SJCRH30 (cell line): ENCODE measurements at regions not wholly inside any gene's neighbourhood (a gene's known extent, or its start where the extent isn't known, plus 50 kb on each side); places are given as distances from the start of the nearest gene placed in this dataset.
"Not testable (repeated sequence)": the region's sequence is repeated elsewhere in the genome, so short reads cannot be mapped to it uniquely, and the experiment has no call there.

Experiments
- DNase-seq, 2 experiments: peaks; one replicate each; pipeline ENCODE4 v3.0.0-alpha.2; 2015 to 2020
- H3K27ac ChIP-seq: fragments of 250-450 bp; sonication (Bioruptor Pico); 2 replicates; pipeline ENCODE4 v1.5.1; 2020; ENCODE audit warnings: mild to moderate bottlenecking, moderate library complexity
- H3K27me3 ChIP-seq: fragments of 250-450 bp; sonication (Bioruptor Pico); 2 replicates; pipeline ENCODE4 v1.5.1; 2020; ENCODE audit warnings: mild to moderate bottlenecking, moderate library complexity
- H3K36me3 ChIP-seq: fragments of 250-450 bp; sonication (Bioruptor Pico); 2 replicates; pipeline ENCODE4 v1.5.1; 2020; ENCODE audit warnings: mild to moderate bottlenecking, moderate library complexity
- H3K4me1 ChIP-seq: fragments of 250-450 bp; sonication (Bioruptor Pico); 2 replicates; pipeline ENCODE4 v1.5.1; 2020; ENCODE audit warnings: mild to moderate bottlenecking, moderate library complexity
- H3K4me3 ChIP-seq: fragments of 250-450 bp; sonication (Bioruptor Pico); 2 replicates; pipeline ENCODE4 v1.5.1; 2020; ENCODE audit warnings: mild to moderate bottlenecking, moderate library complexity
- H3K9me3 ChIP-seq: fragments of 250-450 bp; sonication (Bioruptor Pico); replicated peaks from 2 replicates; pipeline ENCODE4 v1.5.1; 2020; ENCODE audit warnings: mild to moderate bottlenecking, moderate library complexity

DNA sequence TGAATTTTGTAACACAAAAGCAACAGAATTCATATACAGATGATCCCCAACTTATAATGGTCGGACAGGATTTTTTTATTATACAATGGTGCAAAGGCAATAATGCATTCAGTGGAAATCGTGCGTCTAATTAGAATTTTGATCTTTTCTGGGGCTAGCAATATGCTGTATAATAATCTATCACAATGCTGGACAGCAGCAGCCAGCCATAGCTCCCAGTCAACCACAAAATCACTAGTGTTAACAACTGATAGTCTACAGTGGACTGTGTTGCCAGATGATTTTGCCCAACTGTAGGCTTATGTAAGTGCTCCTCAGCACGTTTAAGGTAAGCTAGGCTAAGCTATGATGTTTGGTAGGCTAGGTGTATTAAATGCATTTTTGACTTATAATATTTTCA, 399.0 kb upstream of the SLC39A10 start:
- H3K27me3 ChIP-seq = no peaks in the 10 kb centered on the region
- no peak for DNase-seq
- no peaks in the 10 kb centered on the region for H3K36me3 ChIP-seq
- no peak overlapping the region for H3K4me3 ChIP-seq
- no peak overlapping the region for H3K27ac ChIP-seq
- no peaks in the 10 kb centered on the region for H3K4me1 ChIP-seq
- H3K9me3 ChIP-seq = no peaks in the 10 kb centered on the region

DNA sequence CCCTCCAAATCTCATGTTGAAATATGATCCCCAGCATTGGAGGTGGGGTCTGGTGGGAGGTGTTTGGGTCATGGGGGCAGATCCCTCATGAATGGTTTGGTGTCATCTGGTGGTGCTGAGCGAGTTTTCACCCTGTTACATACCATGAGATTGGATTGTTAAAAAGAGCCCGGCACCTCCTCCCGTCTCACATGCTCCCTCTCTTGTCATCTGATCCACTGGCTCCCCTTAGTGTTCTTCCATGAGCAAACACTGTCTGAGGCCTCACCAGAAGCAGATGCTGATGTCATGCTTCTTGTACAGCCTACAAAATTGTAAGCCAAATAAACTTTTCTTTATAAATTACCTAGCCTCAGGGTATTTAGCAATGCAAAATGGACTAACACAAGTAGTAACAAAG, 405.0 kb upstream of the SLC39A10 start:
- Histone ChIP-seq H3K36me3 (no peaks in the 10 kb centered on the region), H3K9me3 (no peaks in the 10 kb centered on the region), H3K27me3 (no peaks in the 10 kb centered on the region), H3K4me3 (no peak overlapping the region), H3K4me1 (no peaks in the 10 kb centered on the region), H3K27ac (no peak overlapping the region)
- DNase-seq = peak; percentile 77 to 89

DNA sequence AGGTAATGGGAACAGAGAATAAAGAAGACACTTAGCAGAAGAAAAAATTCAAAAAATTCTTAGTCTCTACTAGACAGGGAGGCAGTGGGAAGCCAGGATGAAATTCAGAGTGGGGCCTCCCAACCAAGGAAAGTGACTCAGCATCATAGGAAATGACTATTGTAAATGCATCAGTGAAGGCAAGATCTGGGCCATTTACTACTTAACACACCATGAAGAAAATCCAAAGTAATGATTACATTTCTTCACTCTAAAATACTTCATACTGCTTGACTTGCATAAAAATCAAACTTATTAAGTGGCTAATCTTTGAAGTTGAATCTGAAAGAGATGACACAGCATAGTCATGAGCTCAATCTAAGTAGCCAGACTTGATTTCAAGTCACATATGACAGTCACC, 405.8 kb upstream of the SLC39A10 start:
- Histone ChIP-seq H3K36me3 (no peaks in the 10 kb centered on the region), H3K4me1 (no peaks in the 10 kb centered on the region), H3K27ac (no peak overlapping the region)

GRCh38 chr2:195238826-195239225, 418.2 kb upstream of the SLC39A10 start:
- Histone ChIP-seq H3K27me3 (no peaks in the 10 kb centered on the region), H3K9me3 (no peaks in the 10 kb centered on the region), H3K36me3 (no peaks in the 10 kb centered on the region), H3K4me3 (no peak overlapping the region), H3K4me1 (no peaks in the 10 kb centered on the region), H3K27ac (no peak overlapping the region)
- no peak for DNase-seq

More for the DNA sequence above, 405.8 kb upstream of the SLC39A10 start:
- no peak overlapping the region for H3K4me3 ChIP-seq
- no peaks in the 10 kb centered on the region for H3K9me3 ChIP-seq
- no peak for DNase-seq
- no peaks in the 10 kb centered on the region for H3K27me3 ChIP-seq

DNA sequence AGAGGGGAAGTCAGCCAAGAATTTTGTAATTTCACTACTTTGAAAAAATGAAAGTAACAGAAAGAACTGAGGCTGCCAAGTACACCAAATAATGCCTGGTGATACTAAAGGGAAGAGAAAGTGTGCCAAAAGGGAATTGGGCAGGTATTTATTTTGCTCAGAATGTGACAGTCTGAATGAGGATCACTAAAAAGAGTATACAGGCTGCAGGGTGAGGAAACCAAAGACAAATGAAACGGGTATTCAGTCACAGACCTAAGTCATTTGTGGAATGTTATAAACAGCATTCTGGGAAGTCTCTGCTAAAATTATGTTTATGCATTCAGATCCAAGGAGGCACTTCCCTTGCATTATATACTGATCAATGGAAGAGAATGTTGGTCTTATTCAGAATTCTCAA, 418.6 kb upstream of the SLC39A10 start:
- no peaks in the 10 kb centered on the region for H3K9me3 ChIP-seq
- no peaks in the 10 kb centered on the region for H3K4me1 ChIP-seq
- no peaks in the 10 kb centered on the region for H3K36me3 ChIP-seq
- no peak for DNase-seq
- H3K27ac ChIP-seq = no peak overlapping the region
- no peak overlapping the region for H3K4me3 ChIP-seq
- no peaks in the 10 kb centered on the region for H3K27me3 ChIP-seq

DNA sequence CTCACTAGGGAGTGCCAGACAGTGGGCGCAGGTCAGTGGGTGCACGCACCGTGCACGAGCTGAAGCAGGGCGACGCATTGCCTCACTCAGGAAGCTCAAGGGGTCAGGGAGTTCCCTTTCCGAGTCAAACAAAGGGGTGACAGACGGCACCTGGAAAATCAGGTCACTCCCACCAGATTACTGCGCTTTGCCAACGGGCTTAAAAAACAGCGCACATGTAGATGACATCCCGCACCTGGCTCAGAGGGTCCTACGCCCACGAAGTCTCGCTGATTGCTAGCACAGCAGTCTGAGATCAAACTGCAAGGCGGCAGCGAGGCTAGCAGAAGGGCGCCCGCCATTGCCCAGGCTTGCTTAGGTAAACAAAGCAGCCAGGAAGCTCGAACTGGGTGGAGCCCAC, 428.5 kb upstream of the SLC39A10 start:
- H3K36me3 ChIP-seq, H3K27ac ChIP-seq, H3K27me3 ChIP-seq, H3K4me1 ChIP-seq, H3K4me3 ChIP-seq, DNase-seq: not testable (repeated sequence)
- H3K9me3 ChIP-seq = peaks cover 12% of the 10 kb centered on the region

DNA sequence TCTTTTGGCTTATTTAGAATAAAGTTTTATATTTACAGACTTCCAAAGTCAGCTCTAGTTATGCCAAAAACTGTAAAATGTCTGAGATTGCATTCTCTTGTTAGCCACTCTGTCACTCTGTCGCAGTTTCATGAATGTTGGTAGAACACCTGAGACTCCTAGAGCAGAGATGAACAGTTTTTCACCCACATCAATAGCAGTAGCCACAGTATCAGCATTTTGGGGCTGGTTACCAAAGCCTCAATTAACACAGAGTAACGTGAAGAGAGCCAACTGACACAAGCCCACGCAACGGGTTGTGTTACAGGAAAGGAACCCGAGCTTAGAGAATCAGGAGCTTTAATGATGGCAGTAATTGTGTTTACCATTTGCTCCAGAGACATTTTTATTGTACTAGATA, 443.0 kb upstream of the SLC39A10 start:
- Histone ChIP-seq H3K36me3 (no peaks in the 10 kb centered on the region), H3K4me1 (no peaks in the 10 kb centered on the region)
- no peak for DNase-seq

GRCh38 chr2:195212586-195212985, 444.4 kb upstream of the SLC39A10 start:
- no peak for DNase-seq
- Histone ChIP-seq H3K4me1 (no peaks in the 10 kb centered on the region), H3K36me3 (no peaks in the 10 kb centered on the region)

More for the DNA sequence above, 443.0 kb upstream of the SLC39A10 start:
- Histone ChIP-seq H3K9me3 (no peaks in the 10 kb centered on the region), H3K27me3 (no peaks in the 10 kb centered on the region), H3K27ac (no peak overlapping the region), H3K4me3 (no peak overlapping the region)

GRCh38 chr2:195202163-195202845, 454.7 kb upstream of the SLC39A10 start:
- no peak overlapping the region for H3K4me3 ChIP-seq
- no peaks in the 10 kb centered on the region for H3K36me3 ChIP-seq
- H3K27me3 ChIP-seq = no peaks in the 10 kb centered on the region
- H3K9me3 ChIP-seq = no peaks in the 10 kb centered on the region
- no peak for DNase-seq
- no peaks in the 10 kb centered on the region for H3K4me1 ChIP-seq
- H3K27ac ChIP-seq = no peak overlapping the region

More at GRCh38 chr2:195212586-195212985, 444.4 kb upstream of the SLC39A10 start:
- no peaks in the 10 kb centered on the region for H3K27me3 ChIP-seq
- H3K9me3 ChIP-seq = no peaks in the 10 kb centered on the region
- H3K27ac ChIP-seq = no peak overlapping the region
- no peak overlapping the region for H3K4me3 ChIP-seq

GRCh38 chr2:195199864-195200263, 457.2 kb upstream of the SLC39A10 start:
- no peak for DNase-seq
- H3K4me3 ChIP-seq = no peak overlapping the region
- no peaks in the 10 kb centered on the region for H3K9me3 ChIP-seq
- H3K27me3 ChIP-seq = no peaks in the 10 kb centered on the region
- H3K27ac ChIP-seq = no peak overlapping the region
- H3K4me1 ChIP-seq = no peaks in the 10 kb centered on the region
- no peaks in the 10 kb centered on the region for H3K36me3 ChIP-seq

GRCh38 chr2:195181059-195181705, 475.8 kb upstream of the SLC39A10 start:
- peaks cover 3% of the 10 kb centered on the region for H3K27me3 ChIP-seq

GRCh38 chr2:195168369-195168768, 488.7 kb upstream of the SLC39A10 start:
- H3K27me3 ChIP-seq = no peaks in the 10 kb centered on the region
- no peak overlapping the region for H3K4me3 ChIP-seq
- no peak overlapping the region for H3K27ac ChIP-seq
- no peaks in the 10 kb centered on the region for H3K9me3 ChIP-seq
- H3K36me3 ChIP-seq = no peaks in the 10 kb centered on the region
- no peak for DNase-seq
- no peaks in the 10 kb centered on the region for H3K4me1 ChIP-seq

More at GRCh38 chr2:195181059-195181705, 475.8 kb upstream of the SLC39A10 start:
- H3K4me1 ChIP-seq = no peaks in the 10 kb centered on the region
- H3K36me3 ChIP-seq = no peaks in the 10 kb centered on the region
- DNase-seq = no peak
- H3K27ac ChIP-seq = no peak overlapping the region
- no peak overlapping the region for H3K4me3 ChIP-seq
- H3K9me3 ChIP-seq = 0 out of 2 replicates have a peak, but pooled peaks cover 8% of the 10 kb centered on the region

GRCh38 chr2:195164930-195165329, 492.1 kb upstream of the SLC39A10 start:
- no peak for DNase-seq
- Histone ChIP-seq H3K36me3 (no peaks in the 10 kb centered on the region), H3K27me3 (no peaks in the 10 kb centered on the region), H3K4me3 (no peak overlapping the region), H3K9me3 (no peaks in the 10 kb centered on the region), H3K27ac (no peak overlapping the region), H3K4me1 (no peaks in the 10 kb centered on the region)

GRCh38 chr2:195162918-195163317, 494.1 kb upstream of the SLC39A10 start:
- H3K27me3 ChIP-seq = no peaks in the 10 kb centered on the region
- no peaks in the 10 kb centered on the region for H3K9me3 ChIP-seq
- no peak for DNase-seq

DNA sequence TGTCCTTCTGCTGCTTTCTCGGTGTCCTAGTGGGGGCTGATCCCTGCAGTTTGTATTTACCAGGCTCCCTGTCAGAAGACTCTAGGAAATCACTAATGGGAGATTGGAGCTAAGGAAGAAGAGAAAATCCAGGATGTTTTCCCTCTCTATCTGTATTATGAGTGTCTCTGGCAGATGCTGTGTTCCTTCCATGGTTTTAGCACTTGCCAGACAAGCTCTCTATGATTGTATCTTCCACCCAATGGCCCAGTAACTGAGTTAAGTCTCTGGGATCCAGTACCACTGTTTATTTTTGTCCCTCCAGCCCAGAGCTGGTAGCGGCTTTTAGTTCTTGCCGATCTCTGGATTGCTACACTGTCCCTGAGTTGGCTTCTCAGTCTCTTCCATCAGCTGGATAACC, 494.8 kb upstream of the SLC39A10 start:
- Histone ChIP-seq H3K9me3 (no peaks in the 10 kb centered on the region), H3K27ac (no peak overlapping the region), H3K4me3 (no peak overlapping the region), H3K36me3 (no peaks in the 10 kb centered on the region), H3K4me1 (no peaks in the 10 kb centered on the region), H3K27me3 (no peaks in the 10 kb centered on the region)
- DNase-seq = no peak

More at GRCh38 chr2:195162918-195163317, 494.1 kb upstream of the SLC39A10 start:
- Histone ChIP-seq H3K4me1 (no peaks in the 10 kb centered on the region), H3K27ac (no peak overlapping the region), H3K36me3 (no peaks in the 10 kb centered on the region), H3K4me3 (no peak overlapping the region)

DNA sequence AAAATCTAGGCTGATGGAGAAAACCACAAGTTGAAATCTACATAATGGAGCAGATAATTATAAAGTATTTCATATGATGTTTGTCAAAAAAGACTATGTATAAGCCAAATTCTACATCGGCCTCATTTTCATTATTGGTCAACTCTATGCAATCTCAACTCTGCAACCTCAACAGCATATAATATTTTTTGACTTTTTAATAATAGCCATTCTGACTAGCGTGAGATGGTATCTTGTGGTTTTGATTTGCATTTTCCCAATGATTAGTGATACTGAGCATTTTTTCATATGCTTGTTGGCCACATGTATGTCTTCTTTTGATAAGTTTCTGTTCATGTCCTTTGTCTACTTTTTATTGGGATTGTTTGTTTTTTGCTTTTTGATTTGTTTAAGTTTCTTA, 496.1 kb upstream of the SLC39A10 start:
- no peak for DNase-seq
- no peak overlapping the region for H3K27ac ChIP-seq
- H3K4me1 ChIP-seq = no peaks in the 10 kb centered on the region

More for the DNA sequence above, 496.1 kb upstream of the SLC39A10 start:
- Histone ChIP-seq H3K27me3 (no peaks in the 10 kb centered on the region), H3K36me3 (no peaks in the 10 kb centered on the region), H3K9me3 (no peaks in the 10 kb centered on the region), H3K4me3 (no peak overlapping the region)
